WTC11 (cell line): ENCODE measurements at regions not wholly inside any gene's neighbourhood (a gene's known extent, or its start where the extent isn't known, plus 50 kb on each side); places are given as distances from the start of the nearest gene placed in this dataset.
"Not testable (repeated sequence)": the region's sequence is repeated elsewhere in the genome, so short reads cannot be mapped to it uniquely, and the experiment has no call there.

Source experiments
- ATAC-seq: fragments of 200-7000 bp; cut with Tn5 transposase; 2 replicates; pipeline ENCODE4 v1.10.0; 2021; ENCODE audit warnings: mild to moderate bottlenecking, moderate library complexity
- CTCF ChIA-PET: fragments of 300-600 bp; sonication (Branson Sonifier 250); formaldehyde crosslinking; loops from one replicate; lab custom pipeline; 2021; ENCODE audit warnings: antibody characterized with exemption; lab: Charles Lee
- POLR2A ChIA-PET: fragments of 350-600 bp; sonication (Branson Sonifier 250); formaldehyde crosslinking; loops from one replicate; lab custom pipeline; 2021; ENCODE audit warnings: antibody characterized with exemption; lab: Charles Lee
- DNase-seq: peaks from one replicate; pipeline ENCODE4 v3.0.0; 2021; ENCODE audit warnings: low spot score
- H3K27ac Mint-ChIP-seq: 2 replicates; pipeline ENCODE4 v1.8.0; 2021; ENCODE audit warnings: mixed read lengths
- H3K27me3 Mint-ChIP-seq: 2 replicates; pipeline ENCODE4 v1.8.0; 2021; ENCODE audit warnings: low read depth, mild to moderate bottlenecking, moderate library complexity, mixed read lengths
- H3K36me3 Mint-ChIP-seq: 2 replicates; pipeline ENCODE4 v1.8.0; 2021; ENCODE audit warnings: mixed read lengths
- H3K4me1 Mint-ChIP-seq: 2 replicates; pipeline ENCODE4 v1.8.0; 2022; ENCODE audit warnings: mixed read lengths
- H3K4me3 Mint-ChIP-seq: 2 replicates; pipeline ENCODE4 v1.8.0; 2021; ENCODE audit warnings: mild to moderate bottlenecking, moderate library complexity, mixed read lengths
- H3K9me3 Mint-ChIP-seq: 2 replicates; pipeline ENCODE4 v1.8.0; 2021; ENCODE audit warnings: mixed read lengths
- CREM ChIP-seq: sonication (generic); formaldehyde crosslinking; IDR thresholded peaks from 2 replicates; pipeline ENCODE4 v1.8.1; 2022; ENCODE audit warnings: mild to moderate bottlenecking, missing genetic modification reagents, moderate library complexity
- E2F5 ChIP-seq: sonication (generic); formaldehyde crosslinking; IDR thresholded peaks from 2 replicates; pipeline ENCODE4 v1.8.1; 2022; ENCODE audit warnings: mild to moderate bottlenecking, moderate library complexity, missing genetic modification reagents
- EMX1 ChIP-seq: fragments of 250-450 bp; sonication (Bioruptor Pico); IDR thresholded peaks from 2 replicates; pipeline ENCODE4 v1.8.0; 2021; ENCODE audit warnings: mild to moderate bottlenecking
- HMGA2 ChIP-seq: fragments of 250-450 bp; sonication (Bioruptor Pico); IDR thresholded peaks from 2 replicates; pipeline ENCODE4 v1.4.0; 2021; ENCODE audit warnings: mild to moderate bottlenecking, moderate library complexity
- TEAD4 ChIP-seq: sonication (generic); formaldehyde crosslinking; IDR thresholded peaks from 2 replicates; pipeline ENCODE4 v1.8.0; 2022; ENCODE audit warnings: mild to moderate bottlenecking, missing genetic modification reagents
- USF2 ChIP-seq: sonication (generic); formaldehyde crosslinking; IDR thresholded peaks from 2 replicates; pipeline ENCODE4 v1.8.1; 2023; ENCODE audit warnings: mild to moderate bottlenecking, missing genetic modification reagents, moderate library complexity
- ZNF138 ChIP-seq: sonication (generic); formaldehyde crosslinking; conservative IDR thresholded peaks from 2 replicates; pipeline ENCODE4 v1.8.1; 2022; ENCODE audit warnings: mild to moderate bottlenecking, moderate library complexity, missing genetic modification reagents
- ZNF416 ChIP-seq: fragments of 250-450 bp; sonication (Bioruptor Pico); IDR thresholded peaks from 2 replicates; pipeline ENCODE4 v1.9.0; 2021; ENCODE audit warnings: mild to moderate bottlenecking, inconsistent platforms
- TF ChIP-seq, protein P1 (sequence below): fragments of 250-450 bp; sonication (Bioruptor Pico); conservative IDR thresholded peaks from 2 replicates; pipeline ENCODE4 v1.9.0; 2021; ENCODE audit warnings: mild to moderate bottlenecking
- TF ChIP-seq, protein P2 (sequence below): fragments of 200-600 bp; IDR thresholded peaks from 2 replicates; pipeline ENCODE4 v1.8.0; 2022; ENCODE audit warnings: antibody characterized with exemption
- TF ChIP-seq, protein P3 (sequence below): sonication (generic); formaldehyde crosslinking; IDR thresholded peaks from 2 replicates; pipeline ENCODE4 v1.8.1; 2023; ENCODE audit warnings: mild to moderate bottlenecking, moderate library complexity, missing genetic modification reagents
- TF ChIP-seq, protein P4 (sequence below): sonication (generic); formaldehyde crosslinking; IDR thresholded peaks from 2 replicates; pipeline ENCODE4 v1.8.1; 2023; ENCODE audit warnings: mild to moderate bottlenecking, missing genetic modification reagents

DNA sequence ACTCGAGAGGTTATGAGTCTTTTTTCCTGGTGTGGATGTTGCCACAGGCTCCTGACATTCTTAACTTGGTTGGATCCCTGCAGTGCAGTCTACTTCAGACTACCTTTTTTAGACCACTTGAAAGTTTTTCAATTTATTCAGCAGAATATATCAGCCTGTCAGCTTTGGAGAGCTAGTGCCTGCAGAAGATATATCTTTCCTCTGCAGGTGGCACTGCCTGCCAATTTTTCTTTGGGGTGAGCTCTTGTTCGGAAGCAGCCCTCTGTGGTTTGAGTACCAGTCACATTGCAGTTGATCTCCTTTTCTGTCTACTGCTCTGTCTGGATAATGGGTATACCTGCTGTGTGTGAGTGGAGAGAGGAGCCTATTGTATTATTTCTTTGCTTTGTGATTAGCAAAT, 730.4 kb downstream of the PRIM2 start:
- CTCF ChIA-PET, DNase-seq, H3K4me1 Mint-ChIP-seq, POLR2A ChIA-PET, H3K27me3 Mint-ChIP-seq, H3K4me3 Mint-ChIP-seq, H3K27ac Mint-ChIP-seq, H3K36me3 Mint-ChIP-seq: not testable (repeated sequence)
- peaks cover 43% of the 10 kb centered on the region for H3K9me3 Mint-ChIP-seq
- peak; percentile 78 for ATAC-seq

DNA sequence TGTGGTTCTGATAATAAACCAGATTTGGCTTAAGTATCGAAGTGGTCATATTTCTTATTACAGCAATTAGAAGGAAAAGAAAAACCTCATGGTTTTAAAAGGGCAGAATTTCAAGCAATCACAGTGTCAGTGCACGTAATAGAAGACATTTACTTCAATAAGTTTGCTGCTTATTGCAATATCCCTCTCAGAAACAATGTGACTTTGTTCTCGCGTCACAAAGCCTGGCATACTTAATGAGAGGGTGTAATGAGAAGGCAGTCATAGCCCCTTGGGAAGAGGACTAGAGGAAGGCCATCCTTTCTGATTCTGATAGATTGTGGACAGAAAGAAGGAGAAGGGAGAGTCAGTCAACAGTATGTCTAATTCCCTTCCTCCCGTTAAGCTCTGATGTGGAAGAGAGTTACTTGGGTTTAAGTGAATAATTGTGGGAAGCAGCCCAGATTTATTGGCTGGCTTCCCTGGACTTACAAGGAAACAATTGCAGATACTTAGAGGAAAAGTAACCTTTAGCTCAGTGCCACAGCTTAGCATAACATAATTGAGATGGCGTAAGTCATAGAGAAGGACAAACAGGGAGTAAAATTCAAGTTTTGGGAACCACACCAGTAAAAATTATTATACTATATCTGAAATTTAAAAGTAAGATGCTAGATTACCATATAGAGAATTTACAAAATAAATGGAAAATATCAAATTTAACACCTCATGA, 738.2 kb downstream of the PRIM2 start:
- CTCF ChIA-PET, H3K27me3 Mint-ChIP-seq, H3K4me3 Mint-ChIP-seq, H3K4me1 Mint-ChIP-seq, POLR2A ChIA-PET, DNase-seq, ATAC-seq, H3K27ac Mint-ChIP-seq: not testable (repeated sequence)
- peaks cover 50% of the 10 kb centered on the region for H3K9me3 Mint-ChIP-seq
- peaks cover 11% of the 10 kb centered on the region; the same call in 1 of the 2 replicates for H3K36me3 Mint-ChIP-seq

- H3K4me3 Mint-ChIP-seq, H3K4me1 Mint-ChIP-seq, H3K27ac Mint-ChIP-seq, H3K27me3 Mint-ChIP-seq, ATAC-seq, POLR2A ChIA-PET, DNase-seq, CTCF ChIA-PET: not testable (repeated sequence)
- Mint-ChIP-seq H3K36me3 (peaks cover 12% of the 10 kb centered on the region), H3K9me3 (peaks cover 41% of the 10 kb centered on the region)
These were observed 742.3 kb downstream of the PRIM2 start for GRCh38 chr6:58059701-58060100.

GRCh38 chr6:58063542-58063941, 746.1 kb downstream of the PRIM2 start:
- ATAC-seq, CTCF ChIA-PET, H3K27ac Mint-ChIP-seq, DNase-seq, H3K4me3 Mint-ChIP-seq, POLR2A ChIA-PET, H3K4me1 Mint-ChIP-seq, H3K27me3 Mint-ChIP-seq: not testable (repeated sequence)
- Mint-ChIP-seq H3K36me3 (peaks cover 17% of the 10 kb centered on the region), H3K9me3 (peaks cover 24% of the 10 kb centered on the region)

DNA sequence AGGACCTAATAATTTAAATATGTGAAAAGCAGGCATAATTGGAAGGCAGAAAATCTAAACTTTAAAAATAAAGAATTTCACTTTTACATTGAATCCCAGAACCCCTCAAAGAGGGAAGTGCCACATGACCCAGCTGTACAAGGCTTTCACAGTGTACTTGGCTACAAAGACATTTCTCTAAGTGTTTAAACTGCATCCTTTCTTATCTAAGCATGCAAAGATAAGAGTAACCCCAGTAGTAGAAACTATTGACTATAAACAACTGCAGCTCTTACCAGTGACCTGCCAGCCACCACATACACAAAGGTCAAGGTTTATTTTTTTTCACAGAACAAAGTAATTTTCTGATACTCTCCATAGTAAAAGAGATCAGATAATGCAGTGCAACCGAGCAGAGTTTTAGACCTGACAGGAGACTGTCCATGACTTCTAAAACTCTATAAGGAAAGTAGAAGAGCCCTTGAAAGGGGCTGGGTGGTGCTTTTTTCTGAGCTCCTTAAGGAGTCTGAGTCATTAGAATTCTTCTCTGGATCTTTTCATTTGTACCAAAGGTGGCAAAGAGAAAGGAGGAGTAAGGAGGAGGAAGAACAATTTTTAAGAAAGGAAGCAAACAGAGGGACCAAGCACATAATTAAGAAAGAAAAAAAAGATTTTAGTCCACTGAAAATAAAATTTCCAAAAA, 750.6 kb downstream of the PRIM2 start:
- ATAC-seq, DNase-seq, H3K27me3 Mint-ChIP-seq, CTCF ChIA-PET, H3K27ac Mint-ChIP-seq, POLR2A ChIA-PET, H3K4me3 Mint-ChIP-seq, H3K4me1 Mint-ChIP-seq: not testable (repeated sequence)
- peaks cover 11% of the 10 kb centered on the region; the same call in 1 of the 2 replicates for H3K36me3 Mint-ChIP-seq
- peaks cover 15% of the 10 kb centered on the region for H3K9me3 Mint-ChIP-seq

- ChIA-PET POLR2A (no interaction called here), CTCF (no interaction called here)
- DNase-seq, result no peak
- peaks cover 5% of the 10 kb centered on the region; the same call in 1 of the 2 replicates for H3K36me3 Mint-ChIP-seq
- H3K4me1 Mint-ChIP-seq, result no peaks in the 10 kb centered on the region
- no peak overlapping the region for H3K4me3 Mint-ChIP-seq
- no peaks in the 10 kb centered on the region; the same call in none of the 2 replicates for H3K27me3 Mint-ChIP-seq
- ATAC-seq, result no peak
- H3K27ac Mint-ChIP-seq, result no peak overlapping the region
- H3K9me3 Mint-ChIP-seq, result peaks cover 39% of the 10 kb centered on the region
- no peak for TF ChIP-seq HMGA2 (CRISPR knock-in tag)
- TF ChIP-seq, protein P1, sequence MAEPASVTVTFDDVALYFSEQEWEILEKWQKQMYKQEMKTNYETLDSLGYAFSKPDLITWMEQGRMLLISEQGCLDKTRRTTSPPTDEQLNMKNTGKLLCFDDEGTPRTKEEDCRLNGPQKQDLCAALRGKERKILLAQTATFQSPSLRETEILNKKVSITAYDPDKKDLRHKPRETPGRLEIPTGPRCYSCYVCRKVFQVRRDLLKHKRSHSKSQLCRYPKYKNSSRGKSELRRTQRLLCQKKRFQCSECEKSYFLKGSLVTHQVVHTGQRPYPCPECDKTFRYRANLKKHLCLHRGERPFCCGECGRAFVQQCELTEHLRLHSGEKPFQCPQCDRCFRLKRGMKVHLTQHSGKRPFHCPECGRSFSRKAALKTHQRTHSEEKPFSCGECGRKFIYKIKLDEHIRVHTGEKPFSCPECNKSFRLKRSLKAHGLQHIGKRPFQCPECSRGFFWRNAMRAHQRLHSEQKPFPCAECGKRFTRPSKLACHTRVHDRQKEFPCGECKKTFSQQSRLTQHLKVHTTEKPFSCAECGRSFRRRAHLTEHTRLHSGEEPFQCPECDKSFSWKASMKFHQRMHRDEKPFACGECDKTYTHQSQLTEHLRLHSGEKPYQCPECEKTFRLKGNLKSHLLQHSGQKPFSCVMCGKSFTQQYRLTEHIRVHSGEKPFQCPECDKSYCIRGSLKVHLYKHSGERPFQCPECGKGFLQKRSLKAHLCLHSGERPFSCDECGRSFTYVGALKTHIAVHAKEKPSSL (CRISPR knock-in tag), result no peak
- TF ChIP-seq, protein P2, sequence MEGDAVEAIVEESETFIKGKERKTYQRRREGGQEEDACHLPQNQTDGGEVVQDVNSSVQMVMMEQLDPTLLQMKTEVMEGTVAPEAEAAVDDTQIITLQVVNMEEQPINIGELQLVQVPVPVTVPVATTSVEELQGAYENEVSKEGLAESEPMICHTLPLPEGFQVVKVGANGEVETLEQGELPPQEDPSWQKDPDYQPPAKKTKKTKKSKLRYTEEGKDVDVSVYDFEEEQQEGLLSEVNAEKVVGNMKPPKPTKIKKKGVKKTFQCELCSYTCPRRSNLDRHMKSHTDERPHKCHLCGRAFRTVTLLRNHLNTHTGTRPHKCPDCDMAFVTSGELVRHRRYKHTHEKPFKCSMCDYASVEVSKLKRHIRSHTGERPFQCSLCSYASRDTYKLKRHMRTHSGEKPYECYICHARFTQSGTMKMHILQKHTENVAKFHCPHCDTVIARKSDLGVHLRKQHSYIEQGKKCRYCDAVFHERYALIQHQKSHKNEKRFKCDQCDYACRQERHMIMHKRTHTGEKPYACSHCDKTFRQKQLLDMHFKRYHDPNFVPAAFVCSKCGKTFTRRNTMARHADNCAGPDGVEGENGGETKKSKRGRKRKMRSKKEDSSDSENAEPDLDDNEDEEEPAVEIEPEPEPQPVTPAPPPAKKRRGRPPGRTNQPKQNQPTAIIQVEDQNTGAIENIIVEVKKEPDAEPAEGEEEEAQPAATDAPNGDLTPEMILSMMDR, result no peak
- TF ChIP-seq ZNF416 (CRISPR knock-in tag), result no peak
- no peak for TF ChIP-seq ZNF138 (CRISPR knock-in tag)
- TF ChIP-seq CREM (CRISPR knock-in tag), result no peak
- no peak for TF ChIP-seq E2F5 (CRISPR knock-in tag)
- TF ChIP-seq TEAD4 (CRISPR knock-in tag), result no peak
- TF ChIP-seq, protein P3, sequence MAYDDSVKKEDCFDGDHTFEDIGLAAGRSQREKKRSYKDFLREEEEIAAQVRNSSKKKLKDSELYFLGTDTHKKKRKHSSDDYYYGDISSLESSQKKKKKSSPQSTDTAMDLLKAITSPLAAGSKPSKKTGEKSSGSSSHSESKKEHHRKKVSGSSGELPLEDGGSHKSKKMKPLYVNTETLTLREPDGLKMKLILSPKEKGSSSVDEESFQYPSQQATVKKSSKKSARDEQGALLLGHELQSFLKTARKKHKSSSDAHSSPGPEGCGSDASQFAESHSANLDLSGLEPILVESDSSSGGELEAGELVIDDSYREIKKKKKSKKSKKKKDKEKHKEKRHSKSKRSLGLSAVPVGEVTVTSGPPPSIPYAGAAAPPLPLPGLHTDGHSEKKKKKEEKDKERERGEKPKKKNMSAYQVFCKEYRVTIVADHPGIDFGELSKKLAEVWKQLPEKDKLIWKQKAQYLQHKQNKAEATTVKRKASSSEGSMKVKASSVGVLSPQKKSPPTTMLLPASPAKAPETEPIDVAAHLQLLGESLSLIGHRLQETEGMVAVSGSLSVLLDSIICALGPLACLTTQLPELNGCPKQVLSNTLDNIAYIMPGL (CRISPR knock-in tag), result no peak
- TF ChIP-seq USF2 (CRISPR knock-in tag), result no peak
- TF ChIP-seq, protein P4, sequence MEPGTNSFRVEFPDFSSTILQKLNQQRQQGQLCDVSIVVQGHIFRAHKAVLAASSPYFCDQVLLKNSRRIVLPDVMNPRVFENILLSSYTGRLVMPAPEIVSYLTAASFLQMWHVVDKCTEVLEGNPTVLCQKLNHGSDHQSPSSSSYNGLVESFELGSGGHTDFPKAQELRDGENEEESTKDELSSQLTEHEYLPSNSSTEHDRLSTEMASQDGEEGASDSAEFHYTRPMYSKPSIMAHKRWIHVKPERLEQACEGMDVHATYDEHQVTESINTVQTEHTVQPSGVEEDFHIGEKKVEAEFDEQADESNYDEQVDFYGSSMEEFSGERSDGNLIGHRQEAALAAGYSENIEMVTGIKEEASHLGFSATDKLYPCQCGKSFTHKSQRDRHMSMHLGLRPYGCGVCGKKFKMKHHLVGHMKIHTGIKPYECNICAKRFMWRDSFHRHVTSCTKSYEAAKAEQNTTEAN (CRISPR knock-in tag), result no peak
- TF ChIP-seq EMX1 (CRISPR knock-in tag), result no peak
These were observed 755.8 kb downstream of the PRIM2 start for GRCh38 chr6:58073263-58073662.
